H1 (cell line): ENCODE measurements at regions not wholly inside any gene's neighbourhood (a gene's known extent, or its start where the extent isn't known, plus 50 kb on each side); places are given as distances from the start of the nearest gene placed in this dataset.

ENCODE experiments used
- CHD1 ChIP-seq: IDR thresholded peaks from 2 replicates; pipeline ENCODE4 v1.6.1; 2012; ENCODE audit warnings: low read depth, low read length, improper control_type of control experiment
- CHD2 ChIP-seq: IDR thresholded peaks from 2 replicates; pipeline ENCODE4 v1.6.1; 2012; ENCODE audit warnings: low read length, improper control_type of control experiment
- HDAC2 ChIP-seq, 2 experiments: fragments of 300-600 bp in 1 of 2; sonication (generic) in 1 of 2; IDR thresholded peaks; 2 replicates each; pipeline ENCODE4 v1.6.1; 2011 to 2012; ENCODE audit warnings: low read depth in 2 of 2, low read length in 2 of 2, mild to moderate bottlenecking in 2 of 2, moderate library complexity in 2 of 2, borderline replicate concordance in 1 of 2, inconsistent platforms in 1 of 2
- POLR2AphosphoS5 ChIP-seq: IDR thresholded peaks from 2 replicates; pipeline ENCODE4 v1.6.1; 2011; ENCODE audit warnings: low read depth, low read length
- TCF12 ChIP-seq: IDR thresholded peaks from 2 replicates; pipeline ENCODE4 v1.6.1; 2011; ENCODE audit warnings: low read depth, mild to moderate bottlenecking, low read length
- TF ChIP-seq, protein P1 (sequence below), 3 experiments: IDR thresholded peaks; 1 replicate in 2 of 3; 2 replicates in 1 of 3; pipeline versions ENCODE4 v1.5.1 to v1.6.1; 2011; ENCODE audit warnings: low read length in 3 of 3, mild to moderate bottlenecking in 3 of 3, inconsistent platforms in 2 of 3, low read depth in 1 of 3, moderate library complexity in 1 of 3; ENCODE audit not compliant: insufficient read depth in 1 of 3; ENCODE audit errors: control extremely low read depth in 1 of 3

DNA sequence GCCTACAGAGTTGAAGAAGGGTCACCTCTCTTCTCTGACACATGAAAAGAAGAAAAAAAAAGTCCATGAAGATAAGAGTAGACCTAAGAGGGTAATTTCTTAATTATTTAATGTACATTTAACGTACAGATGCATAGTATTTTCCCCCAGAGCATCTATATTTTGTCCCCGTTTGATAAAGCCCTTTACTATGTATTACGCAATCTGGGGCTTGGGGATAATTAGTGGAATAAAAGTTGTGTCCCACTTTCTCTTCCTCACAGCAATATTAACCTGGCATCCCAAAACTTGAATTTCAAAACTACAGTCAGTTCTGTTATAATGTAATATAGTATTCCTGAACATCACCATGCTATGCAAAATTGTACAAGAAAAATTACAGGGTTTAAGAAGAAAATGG is 254.1 kb downstream of the SUCLG1 start:
- TF ChIP-seq CHD1, result no peak
- TF ChIP-seq CHD2, result no peak
- no peak for TF ChIP-seq POLR2AphosphoS5
- TF ChIP-seq, protein P1, sequence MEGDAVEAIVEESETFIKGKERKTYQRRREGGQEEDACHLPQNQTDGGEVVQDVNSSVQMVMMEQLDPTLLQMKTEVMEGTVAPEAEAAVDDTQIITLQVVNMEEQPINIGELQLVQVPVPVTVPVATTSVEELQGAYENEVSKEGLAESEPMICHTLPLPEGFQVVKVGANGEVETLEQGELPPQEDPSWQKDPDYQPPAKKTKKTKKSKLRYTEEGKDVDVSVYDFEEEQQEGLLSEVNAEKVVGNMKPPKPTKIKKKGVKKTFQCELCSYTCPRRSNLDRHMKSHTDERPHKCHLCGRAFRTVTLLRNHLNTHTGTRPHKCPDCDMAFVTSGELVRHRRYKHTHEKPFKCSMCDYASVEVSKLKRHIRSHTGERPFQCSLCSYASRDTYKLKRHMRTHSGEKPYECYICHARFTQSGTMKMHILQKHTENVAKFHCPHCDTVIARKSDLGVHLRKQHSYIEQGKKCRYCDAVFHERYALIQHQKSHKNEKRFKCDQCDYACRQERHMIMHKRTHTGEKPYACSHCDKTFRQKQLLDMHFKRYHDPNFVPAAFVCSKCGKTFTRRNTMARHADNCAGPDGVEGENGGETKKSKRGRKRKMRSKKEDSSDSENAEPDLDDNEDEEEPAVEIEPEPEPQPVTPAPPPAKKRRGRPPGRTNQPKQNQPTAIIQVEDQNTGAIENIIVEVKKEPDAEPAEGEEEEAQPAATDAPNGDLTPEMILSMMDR (IDR thresholded peaks at IDR 0.05; ENCODE audit: control extremely low read depth in 1 of 3, insufficient read depth in 1 of 3, low read depth in 1 of 3, low read length in 3 of 3), result no peak
- no peak for TF ChIP-seq TCF12
- no peak for TF ChIP-seq HDAC2 (IDR thresholded peaks at IDR 0.05; ENCODE audit: borderline replicate concordance in 1 of 2, low read depth in 2 of 2, low read length in 2 of 2)
